ENCODE measurements at regions not wholly inside any gene's neighbourhood (a gene's known extent, or its start where the extent isn't known, plus 50 kb on each side); places are given as distances from the start of the nearest gene placed in this dataset.

- no peak for DNase-seq (ENCODE audit: low spot score)
Observed at GRCh38 chr2:217478831-217479455, 523.9 kb downstream of the TNS1 start.

DNA sequence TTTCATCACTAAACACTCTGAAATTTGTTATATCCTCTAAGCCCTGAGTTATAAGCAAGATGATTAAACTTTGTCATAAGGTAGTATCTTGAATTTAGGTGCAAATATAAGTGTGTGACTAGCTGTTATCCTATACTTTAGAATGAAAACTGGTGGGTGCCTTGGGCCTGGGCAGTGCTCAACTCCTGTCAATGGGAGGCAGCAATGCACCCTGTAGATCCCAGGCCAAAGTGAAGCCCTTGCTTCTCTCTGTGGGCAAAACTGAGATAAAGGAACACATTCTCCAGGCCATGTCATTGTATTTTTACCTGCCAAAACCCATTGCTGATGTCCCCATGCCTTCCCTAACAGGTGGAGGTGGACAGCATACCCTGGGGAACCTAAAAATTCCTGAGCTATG is 525.2 kb downstream of the TNS1 start:
- DNase-seq (ENCODE audit: low spot score), result no peak

DNA sequence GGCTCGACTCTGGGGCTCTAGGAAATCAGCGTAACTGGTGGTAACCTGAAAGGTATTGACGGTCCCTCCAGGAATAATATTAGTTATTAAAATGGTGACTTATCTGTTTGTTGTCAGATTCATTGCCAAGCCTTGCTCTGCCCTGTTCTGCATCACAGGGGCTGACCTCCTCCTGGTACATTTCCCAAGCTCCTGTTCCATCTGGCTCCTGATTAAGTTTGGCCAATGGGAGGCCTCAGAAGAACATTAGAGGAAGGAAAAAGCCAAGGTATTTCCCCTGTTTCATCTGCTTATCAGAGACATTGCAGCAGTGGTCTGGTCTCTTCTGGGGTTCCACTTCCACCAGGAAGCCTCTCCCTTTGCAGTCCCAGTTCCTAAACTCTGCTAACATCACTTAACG is 527.0 kb downstream of the TNS1 start:
- no peak for DNase-seq (ENCODE audit: low spot score)

DNA sequence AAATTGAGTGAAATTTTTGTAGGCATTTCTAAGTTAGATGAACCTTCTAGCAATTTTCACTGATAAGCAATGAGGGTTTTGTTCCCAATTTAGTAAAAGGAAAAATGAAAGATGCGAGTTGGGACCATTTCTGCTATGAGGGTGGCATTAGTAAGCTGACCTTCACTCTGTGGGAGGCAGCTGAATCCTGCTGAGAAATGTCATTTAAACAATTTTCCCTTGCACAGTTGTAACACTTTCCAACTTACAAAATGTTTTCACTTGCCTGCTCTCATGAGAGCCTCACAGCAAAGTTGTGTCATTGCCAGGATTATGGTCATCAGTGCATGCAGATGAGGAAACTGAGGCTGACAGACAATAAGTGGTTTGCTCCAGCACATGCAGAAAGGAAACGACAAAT is 527.7 kb downstream of the TNS1 start:
- DNase-seq (ENCODE audit: low spot score), result no peak

- DNase-seq (ENCODE audit: low spot score), result no peak
Observed at GRCh38 chr2:217471319-217471718, 531.5 kb downstream of the TNS1 start.

GRCh38 chr2:217469203-217469810 is 533.5 kb downstream of the TNS1 start:
- DNase-seq (ENCODE audit: low spot score), result no peak

DNA sequence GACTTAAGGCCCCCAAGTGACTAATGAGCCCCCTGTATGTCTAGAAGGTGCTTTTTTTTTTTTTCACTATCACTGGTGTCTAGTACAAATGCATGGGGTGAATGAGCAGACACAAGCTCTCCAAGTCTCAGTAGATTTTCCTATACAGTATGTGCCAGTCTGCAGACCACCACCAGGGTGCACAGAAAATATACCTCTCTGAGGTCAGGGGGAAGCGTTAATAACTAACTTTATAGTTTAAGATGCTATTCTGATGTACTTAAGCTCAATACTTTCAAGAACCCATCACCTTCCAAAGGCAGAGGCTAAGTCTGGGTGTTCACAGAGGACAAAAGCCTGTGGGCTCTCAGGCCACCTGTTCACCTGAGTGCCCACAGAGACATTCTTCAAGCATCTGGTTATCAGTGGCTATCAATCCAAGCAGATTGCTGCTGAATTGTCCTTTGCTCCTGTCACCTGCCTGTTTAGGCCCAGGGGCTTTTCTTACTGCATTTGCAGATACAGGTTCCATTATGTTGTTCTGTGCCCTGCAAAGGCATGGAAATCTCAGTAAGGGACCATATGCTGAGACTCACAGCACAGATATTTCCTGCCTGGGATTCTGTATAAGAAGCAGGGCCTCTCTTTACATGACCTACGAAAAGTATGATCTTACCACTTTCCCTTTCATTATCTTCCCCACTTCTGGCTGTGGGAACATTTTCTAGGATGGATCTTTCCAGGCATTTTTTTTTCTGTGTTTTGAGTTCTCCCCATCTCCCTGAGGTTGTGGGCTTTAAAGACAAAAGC is 534.6 kb downstream of the TNS1 start:
- no peak for DNase-seq (ENCODE audit: low spot score)

- no peak for DNase-seq (ENCODE audit: low spot score)
Observed at GRCh38 chr2:217467331-217467730, 535.5 kb downstream of the TNS1 start.

GRCh38 chr2:217466805-217467204 is 536.0 kb downstream of the TNS1 start:
- DNase-seq (ENCODE audit: low spot score), result no peak

GRCh38 chr2:217466104-217466503 is 536.7 kb downstream of the TNS1 start:
- no peak for DNase-seq (ENCODE audit: low spot score)

GRCh38 chr2:217465100-217465499 is 537.7 kb downstream of the TNS1 start:
- DNase-seq (ENCODE audit: low spot score), result no peak

- no peak for DNase-seq (ENCODE audit: low spot score)
Observed at GRCh38 chr2:217463402-217464075, 539.3 kb downstream of the TNS1 start.

GRCh38 chr2:217462121-217462520 is 540.7 kb downstream of the TNS1 start:
- DNase-seq (ENCODE audit: low spot score), result no peak

- no peak for DNase-seq (ENCODE audit: low spot score)
Observed at GRCh38 chr2:217461674-217462073, 541.1 kb downstream of the TNS1 start.

GRCh38 chr2:217459680-217460405 is 543.0 kb downstream of the TNS1 start:
- DNase-seq (ENCODE audit: low spot score), result no peak

GRCh38 chr2:217459016-217459415 is 543.8 kb downstream of the TNS1 start:
- DNase-seq (ENCODE audit: low spot score), result no peak

GRCh38 chr2:217456016-217456415 is 546.8 kb downstream of the TNS1 start:
- no peak for DNase-seq (ENCODE audit: low spot score)

- no peak for DNase-seq (ENCODE audit: low spot score)
Observed at GRCh38 chr2:217452928-217453327, 549.9 kb downstream of the TNS1 start.

DNA sequence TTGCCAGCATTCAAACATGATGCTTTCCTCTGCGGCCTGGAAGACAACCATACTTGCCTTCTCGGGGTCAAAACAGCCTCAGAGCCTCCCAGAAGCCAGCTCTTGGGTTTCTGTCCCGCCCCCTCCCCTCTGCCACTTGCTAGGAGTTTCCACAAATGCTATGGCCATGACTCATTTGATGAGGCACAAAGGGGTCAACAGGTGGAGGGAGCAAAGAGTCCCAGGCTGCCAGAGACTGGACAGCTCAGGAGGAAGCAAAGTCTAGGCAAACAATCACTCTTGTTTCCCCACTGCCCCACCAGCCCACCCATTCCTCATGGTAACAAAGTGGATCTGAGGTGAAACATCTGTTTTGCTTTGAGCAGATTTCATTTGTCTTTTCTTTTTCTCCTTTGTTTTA is 551.1 kb downstream of the TNS1 start:
- no peak for DNase-seq (ENCODE audit: low spot score)

DNA sequence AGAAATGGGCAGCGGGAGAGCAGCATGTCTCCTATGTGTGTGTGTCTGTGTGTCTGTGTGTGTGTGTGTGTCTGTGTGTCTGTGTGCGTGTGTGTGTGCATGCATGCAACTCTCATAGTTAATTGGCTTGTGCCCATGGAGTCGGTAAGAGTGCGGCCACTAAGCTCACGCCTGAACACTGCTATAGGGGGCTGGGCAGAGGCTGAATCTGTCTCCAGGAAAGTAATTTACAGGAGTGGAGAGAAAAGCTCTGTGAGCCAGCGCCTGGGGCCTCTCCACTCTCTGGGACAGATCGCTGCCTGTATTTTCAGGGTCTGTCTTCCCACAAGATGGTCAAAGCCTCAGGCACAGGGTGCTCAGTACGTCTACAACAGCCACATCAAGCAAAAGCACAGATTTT is 553.4 kb downstream of the TNS1 start:
- no peak for DNase-seq (ENCODE audit: low spot score)

GRCh38 chr2:217448860-217449259 is 553.9 kb downstream of the TNS1 start:
- no peak for DNase-seq (ENCODE audit: low spot score)

GRCh38 chr2:217445723-217446122 is 557.1 kb downstream of the TNS1 start:
- DNase-seq (ENCODE audit: low spot score), result no peak
